ENCODE measurements at regions not wholly inside any gene's neighbourhood (a gene's known extent, or its start where the extent isn't known, plus 50 kb on each side); places are given as distances from the start of the nearest gene placed in this dataset.
"Not testable (repeated sequence)": the region's sequence is repeated elsewhere in the genome, so short reads cannot be mapped to it uniquely, and the experiment has no call there.

- no peak for DNase-seq
Measured at GRCh38 chr15:92805080-92805690, 94.9 kb upstream of the CHD2 start.

- not testable (repeated sequence) for DNase-seq
Measured at GRCh38 chr15:92806171-92806570, 94.0 kb upstream of the CHD2 start.

- no peak for DNase-seq
Measured at GRCh38 chr15:92806763-92807162, 93.4 kb upstream of the CHD2 start.

DNA sequence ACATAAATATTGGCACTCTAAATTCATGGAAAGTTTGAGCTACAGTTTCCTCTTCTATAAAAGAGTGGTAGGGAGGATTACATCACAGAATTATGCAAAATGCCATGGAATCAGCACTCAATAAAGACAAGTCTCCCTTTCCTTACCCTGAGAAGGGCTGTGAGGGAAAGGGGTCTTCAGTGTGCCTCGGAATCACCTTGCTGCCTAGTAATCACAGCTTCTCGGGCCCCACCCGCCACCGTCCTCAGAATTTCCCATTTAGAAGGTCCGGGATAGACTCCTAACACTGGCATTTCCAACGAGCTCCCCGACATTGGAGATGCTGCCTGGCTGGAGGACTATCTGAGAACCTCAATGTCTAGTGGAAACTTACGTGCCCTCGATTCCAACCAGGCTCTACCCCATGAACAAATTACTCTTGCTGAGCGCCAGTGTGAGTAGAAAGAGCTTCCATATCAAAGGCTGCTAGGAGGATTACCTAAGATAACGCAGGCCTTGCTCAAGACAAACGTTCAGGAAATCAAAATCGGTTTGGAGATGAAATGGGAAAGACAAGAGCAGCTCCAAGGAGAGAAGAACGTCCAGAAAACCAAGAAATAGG, 92.1 kb upstream of the CHD2 start:
- DNase-seq = no peak

DNA sequence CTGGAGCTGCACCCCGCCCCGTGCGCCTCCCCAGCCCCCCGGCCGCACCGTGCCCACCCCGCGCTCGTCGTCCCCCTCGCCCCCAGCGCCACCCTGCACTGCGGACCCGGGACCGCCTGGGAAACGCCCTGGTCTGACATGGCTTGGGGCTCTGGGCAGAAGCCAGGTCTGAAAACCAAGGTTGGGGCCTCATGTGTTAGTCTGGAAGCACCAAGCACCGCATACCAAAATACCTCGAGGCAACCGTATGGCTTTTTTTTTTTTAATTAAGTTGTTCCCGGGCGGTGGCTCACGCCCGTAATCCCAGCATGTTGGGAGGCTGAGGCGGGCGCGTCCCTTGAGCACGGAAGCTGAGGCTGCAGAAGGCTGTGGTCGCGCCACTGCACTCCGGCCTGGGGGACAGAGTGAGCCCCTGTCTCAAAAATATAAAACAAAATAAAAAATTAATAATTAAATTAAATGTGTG, 91.5 kb upstream of the CHD2 start:
- no peak for DNase-seq

GRCh38 chr15:92809064-92809879, 90.9 kb upstream of the CHD2 start:
- DNase-seq = peak; percentile 90

GRCh38 chr15:92809880-92810361, 90.2 kb upstream of the CHD2 start:
- DNase-seq = peak; percentile 34

- peak; percentile 83 for DNase-seq
Measured at GRCh38 chr15:92810418-92811138, 89.5 kb upstream of the CHD2 start.

- peak; percentile 76 for DNase-seq
Measured at GRCh38 chr15:92811148-92811913, 88.8 kb upstream of the CHD2 start.

GRCh38 chr15:92812271-92812670, 87.9 kb upstream of the CHD2 start:
- no peak for DNase-seq

DNA sequence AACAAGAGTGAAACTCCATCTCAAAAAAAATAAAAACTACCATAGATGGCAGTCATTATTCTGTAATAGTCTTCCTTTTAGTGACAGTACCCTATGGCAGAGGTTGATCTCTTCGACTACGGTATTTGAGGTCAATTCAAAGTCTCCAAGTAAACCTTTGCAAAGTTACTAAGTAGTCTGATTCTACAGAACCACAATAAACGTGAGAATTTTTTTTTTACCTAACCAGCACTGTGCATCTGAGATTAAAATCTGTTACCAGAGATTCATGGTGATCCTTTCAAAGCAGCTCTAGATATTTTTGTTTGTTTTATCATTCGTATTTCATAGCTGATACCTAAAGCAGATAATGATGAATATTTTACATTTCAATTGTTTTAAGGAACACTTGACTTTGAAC, 86.6 kb upstream of the CHD2 start:
- no peak for DNase-seq

GRCh38 chr15:92817339-92817886, 82.7 kb upstream of the CHD2 start:
- no peak for DNase-seq

- DNase-seq = no peak
Measured at GRCh38 chr15:92818651-92819277, 81.4 kb upstream of the CHD2 start.

DNA sequence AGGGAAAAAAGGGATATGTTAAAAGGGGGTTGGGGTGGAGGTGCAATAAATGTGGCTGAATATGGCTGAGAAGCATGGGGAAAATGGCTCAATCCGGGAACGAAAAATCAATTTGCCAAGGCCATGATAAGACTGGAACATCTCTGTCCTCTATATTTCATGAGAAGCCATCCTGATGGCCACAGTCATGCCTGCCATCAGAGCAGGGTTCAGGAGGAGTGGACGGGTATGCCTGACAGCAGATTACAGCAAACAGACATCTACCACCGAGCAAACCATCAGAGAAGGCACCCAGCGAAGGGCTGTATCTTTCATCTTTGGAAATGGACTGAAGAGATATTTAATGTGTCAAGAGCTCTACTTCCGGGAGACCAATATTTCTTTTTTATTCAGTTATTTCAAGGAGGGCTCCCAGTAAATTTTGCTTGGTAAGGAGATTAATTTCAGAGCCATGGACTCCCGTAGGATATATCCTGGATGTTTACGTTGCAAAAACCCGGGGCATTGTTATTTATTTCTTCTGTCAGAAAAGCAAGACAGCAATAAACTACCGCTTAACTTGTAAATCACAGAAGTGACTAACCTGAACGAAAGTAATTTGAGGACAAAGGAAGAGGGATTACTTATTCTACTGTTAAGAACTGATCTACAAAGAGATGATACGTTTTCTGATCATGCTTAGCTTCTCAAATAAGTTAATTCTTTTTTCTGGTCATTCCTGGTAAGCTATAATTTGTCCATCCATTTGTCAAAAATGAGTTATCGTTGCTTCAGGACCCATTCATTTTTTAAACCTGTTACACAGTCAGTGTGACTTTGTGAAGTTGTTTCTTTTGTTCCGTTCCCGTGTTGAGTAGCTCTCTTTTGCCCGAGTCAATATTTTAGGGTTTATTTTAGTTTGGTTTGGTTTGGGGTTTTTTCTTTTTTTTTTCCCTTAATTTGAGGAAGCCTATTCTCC, 80.6 kb upstream of the CHD2 start:
- peak; percentile 35 for DNase-seq

DNA sequence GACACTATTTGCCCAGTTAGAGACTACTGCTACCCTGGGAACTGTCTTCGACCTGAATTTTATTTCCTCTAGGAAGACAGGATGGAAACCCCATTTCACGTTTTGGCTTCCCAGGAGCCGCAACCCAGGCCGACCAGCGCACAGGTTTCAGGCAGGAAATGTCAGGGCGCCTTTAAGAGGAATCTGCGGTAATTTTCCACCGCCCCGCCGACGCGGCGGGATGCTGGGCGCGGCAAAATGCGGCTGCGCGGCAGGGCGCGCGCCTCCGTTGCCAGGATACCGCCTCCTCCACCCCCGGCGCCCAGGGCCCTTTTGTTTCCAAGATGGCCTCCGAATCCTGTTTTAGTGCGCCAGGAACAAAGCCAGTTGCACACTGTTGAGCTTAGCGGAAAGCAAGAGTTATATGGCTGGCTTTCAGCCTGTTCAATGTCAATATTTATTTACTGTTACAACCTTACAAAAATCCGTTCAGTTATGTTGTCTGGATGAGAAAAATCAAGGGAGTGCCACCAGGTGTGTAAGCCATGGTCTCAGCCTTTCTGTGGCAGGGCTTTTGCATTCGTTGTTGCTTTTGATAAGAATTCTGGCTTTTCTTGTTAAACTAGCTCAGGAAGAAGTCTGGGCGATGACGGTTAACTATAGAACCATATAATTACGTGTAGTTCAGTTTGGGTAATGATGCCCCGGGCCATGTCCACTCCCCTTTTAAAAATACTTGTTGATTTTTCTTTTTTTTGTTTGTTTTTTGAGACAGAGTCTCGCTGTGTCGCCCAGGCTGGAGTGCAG, 79.7 kb upstream of the CHD2 start:
- DNase-seq = peak; percentile 93

GRCh38 chr15:92821491-92822116, 78.5 kb upstream of the CHD2 start:
- DNase-seq = peak; percentile 21

- DNase-seq = no peak
Measured at GRCh38 chr15:92822216-92823144, 77.6 kb upstream of the CHD2 start.

DNA sequence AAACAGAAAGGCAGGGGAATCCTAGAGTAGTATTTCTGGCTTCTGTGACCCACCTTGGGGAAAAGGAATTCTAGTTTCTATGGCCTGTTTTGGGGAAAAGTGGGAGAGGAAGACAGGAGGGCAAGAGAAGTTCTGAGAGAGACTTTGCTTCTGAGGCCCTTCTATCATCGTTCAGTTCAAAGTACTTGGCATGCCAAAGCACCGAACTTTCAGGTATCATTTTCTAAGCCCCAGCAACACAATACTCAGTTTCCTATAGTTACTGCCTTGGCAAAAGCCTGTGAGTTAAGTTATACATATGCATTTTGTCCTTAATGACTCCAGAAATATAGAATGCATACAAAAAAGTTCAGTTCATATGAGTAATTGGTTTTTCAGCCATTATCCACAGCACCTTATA, 74.1 kb upstream of the CHD2 start:
- DNase-seq = no peak

All from kidney glomerular epithelial cell (primary cell).